ENCODE measurements at regions not wholly inside any gene's neighbourhood (a gene's known extent, or its start where the extent isn't known, plus 50 kb on each side); places are given as distances from the start of the nearest gene placed in this dataset.

DNA sequence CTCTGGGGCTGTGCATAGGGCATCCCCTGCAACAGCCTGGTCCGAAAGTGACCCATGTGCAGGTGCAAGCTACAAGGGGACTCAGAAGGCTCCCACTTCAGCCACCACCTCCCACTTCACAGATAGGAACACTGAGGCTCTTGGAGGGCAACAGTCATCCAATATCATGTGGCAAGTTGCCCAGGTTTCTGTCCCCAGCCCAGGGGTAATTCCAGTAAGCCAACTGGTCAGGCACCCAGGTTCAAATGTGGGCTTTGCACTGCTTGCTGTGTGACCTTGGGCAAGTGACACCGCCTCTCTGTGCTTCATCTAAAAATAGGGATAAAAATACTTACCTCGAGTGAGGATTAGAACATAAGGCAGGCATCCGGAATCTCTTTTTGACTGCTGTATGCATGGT, 62.0 kb upstream of the SIRPA start:
- TF ChIP-seq, protein P1, sequence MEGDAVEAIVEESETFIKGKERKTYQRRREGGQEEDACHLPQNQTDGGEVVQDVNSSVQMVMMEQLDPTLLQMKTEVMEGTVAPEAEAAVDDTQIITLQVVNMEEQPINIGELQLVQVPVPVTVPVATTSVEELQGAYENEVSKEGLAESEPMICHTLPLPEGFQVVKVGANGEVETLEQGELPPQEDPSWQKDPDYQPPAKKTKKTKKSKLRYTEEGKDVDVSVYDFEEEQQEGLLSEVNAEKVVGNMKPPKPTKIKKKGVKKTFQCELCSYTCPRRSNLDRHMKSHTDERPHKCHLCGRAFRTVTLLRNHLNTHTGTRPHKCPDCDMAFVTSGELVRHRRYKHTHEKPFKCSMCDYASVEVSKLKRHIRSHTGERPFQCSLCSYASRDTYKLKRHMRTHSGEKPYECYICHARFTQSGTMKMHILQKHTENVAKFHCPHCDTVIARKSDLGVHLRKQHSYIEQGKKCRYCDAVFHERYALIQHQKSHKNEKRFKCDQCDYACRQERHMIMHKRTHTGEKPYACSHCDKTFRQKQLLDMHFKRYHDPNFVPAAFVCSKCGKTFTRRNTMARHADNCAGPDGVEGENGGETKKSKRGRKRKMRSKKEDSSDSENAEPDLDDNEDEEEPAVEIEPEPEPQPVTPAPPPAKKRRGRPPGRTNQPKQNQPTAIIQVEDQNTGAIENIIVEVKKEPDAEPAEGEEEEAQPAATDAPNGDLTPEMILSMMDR (conservative IDR thresholded peaks at IDR 0.05; ENCODE audit: low read depth, low read length): no peak
- TF ChIP-seq EZH2 (IDR thresholded peaks at IDR 0.05; ENCODE audit: borderline replicate concordance, low read depth, low read length, poor library complexity, severe bottlenecking): no peak
